Endothelial cell of umbilical vein (primary cell): ENCODE measurements at regions not wholly inside any gene's neighbourhood (a gene's known extent, or its start where the extent isn't known, plus 50 kb on each side); places are given as distances from the start of the nearest gene placed in this dataset.
A peak's percentile ranks its signal among the peaks of the same experiment; 100 is the strongest.

Source experiments
- BruUV-seq: library from RNA; stranded (reverse); fragments of 400-500 nt; replicated peaks from 2 replicates; lab custom pipeline; 2021; lab: Mats Ljungman, UMichigan
- CTCF ChIA-PET: fragments of 300-600, 350-600 bp; sonication (Branson Sonifier 250); formaldehyde crosslinking; loops from one replicate; lab custom pipeline; 2021; ENCODE audit warnings: antibody characterized with exemption, inconsistent platforms; lab: Charles Lee
- POLR2A ChIA-PET: fragments of 300-600, 350-600 bp; sonication (Branson Sonifier 250); formaldehyde crosslinking; loops from one replicate; lab custom pipeline; 2021; ENCODE audit warnings: antibody characterized with exemption, inconsistent platforms; lab: Charles Lee
- DNase-seq: peaks from one replicate; pipeline ENCODE4 v3.0.0-alpha.2; 2011; ENCODE audit warnings: low read depth, low spot score
- FAIRE-seq: peaks from 2 replicates; lab custom pipeline; 2011; peaks lifted over from hg19 to GRCh38; lab: Jason Lieb, UNC
- H2AFZ ChIP-seq: 2 replicates; pipeline ENCODE4 v1.6.0; 2012; ENCODE audit warnings: low read depth, low read length, control low read depth, inconsistent platforms
- H3K27ac ChIP-seq: 2 replicates; pipeline ENCODE4 v1.5.1; 2011; ENCODE audit warnings: low read depth, mild to moderate bottlenecking, control low read depth, low read length, moderate library complexity; ENCODE audit not compliant: insufficient read depth
- H3K27me3 ChIP-seq, 2 experiments: 2 replicates each; pipeline versions ENCODE4 v1.6.0 to v1.6.1; 2011; ENCODE audit warnings: low read length in 2 of 2, mixed read lengths in 1 of 2; ENCODE audit not compliant: control insufficient read depth in 2 of 2, insufficient read depth in 2 of 2
- H3K36me3 ChIP-seq, 2 experiments: 2 replicates in 1 of 2; 3 replicates in 1 of 2; pipeline ENCODE4 v1.5.1; 2011; ENCODE audit warnings: low read length in 2 of 2, mild to moderate bottlenecking in 1 of 2, moderate library complexity in 1 of 2; ENCODE audit not compliant: control insufficient read depth in 2 of 2, insufficient read depth in 2 of 2; ENCODE audit errors: extremely low read depth in 1 of 2
- H3K4me1 ChIP-seq: 3 replicates; pipeline ENCODE4 v1.5.1; 2011; ENCODE audit warnings: mild to moderate bottlenecking, low read length; ENCODE audit not compliant: control insufficient read depth, insufficient read depth; ENCODE audit errors: extremely low read depth
- H3K4me2 ChIP-seq: 2 replicates; pipeline ENCODE4 v1.6.1; 2011; ENCODE audit warnings: low read length, control low read depth, mixed read lengths; ENCODE audit not compliant: insufficient read depth
- H3K4me3 ChIP-seq, 3 experiments: fragments of 200-600 bp in 1 of 3; sonication (generic), shearing (Covaris generic) in 1 of 3; replicated peaks in 1 of 3; 2 replicates each; pipeline ENCODE4 v1.5.1; 2011 to 2016; ENCODE audit warnings: control low read depth in 3 of 3, low read length in 3 of 3, mild to moderate bottlenecking in 2 of 3, inconsistent platforms in 1 of 3, low read depth in 1 of 3, moderate library complexity in 1 of 3; ENCODE audit not compliant: insufficient read depth in 1 of 3
- H3K79me2 ChIP-seq: 2 replicates; pipeline ENCODE4 v1.6.0; 2012; ENCODE audit warnings: low read length, inconsistent platforms; ENCODE audit not compliant: control insufficient read depth, insufficient read depth
- H3K9ac ChIP-seq: replicated peaks from 2 replicates; pipeline ENCODE3; 2011; ENCODE audit warnings: low read length, control low read depth; ENCODE audit not compliant: insufficient read depth; ENCODE audit errors: extremely low read depth
- H3K9me1 ChIP-seq: replicated peaks from 3 replicates; pipeline ENCODE4 v1.6.0; 2011; ENCODE audit warnings: mild to moderate bottlenecking, low read length; ENCODE audit not compliant: control insufficient read depth, insufficient read depth; ENCODE audit errors: extremely low read depth
- H3K9me3 ChIP-seq: replicated peaks from 2 replicates; pipeline ENCODE4 v1.5.1; 2012; ENCODE audit warnings: low read length, inconsistent platforms; ENCODE audit not compliant: control insufficient read depth, insufficient read depth
- H4K20me1 ChIP-seq: replicated peaks from 2 replicates; pipeline ENCODE3; 2011; ENCODE audit warnings: mild to moderate bottlenecking, low read length; ENCODE audit not compliant: control insufficient read depth, insufficient read depth; ENCODE audit errors: extremely low read depth
- EZH2 ChIP-seq: IDR thresholded peaks from 2 replicates; pipeline ENCODE4 v1.6.1; 2012; ENCODE audit warnings: borderline replicate concordance, low read depth, mild to moderate bottlenecking, moderate library complexity, low read length, inconsistent platforms; ENCODE audit not compliant: severe bottlenecking
- FOS ChIP-seq: IDR thresholded peaks from 2 replicates; pipeline ENCODE4 v1.6.1; 2011; ENCODE audit warnings: mild to moderate bottlenecking, low read length, moderate library complexity, borderline replicate concordance; ENCODE audit not compliant: insufficient read depth
- GATA2 ChIP-seq: IDR thresholded peaks from 2 replicates; pipeline ENCODE4 v1.7.0; 2011; ENCODE audit warnings: low read depth, mild to moderate bottlenecking, moderate library complexity, mixed read lengths, low read length; ENCODE audit not compliant: insufficient read length, insufficient read depth
- JUN ChIP-seq: IDR thresholded peaks from 2 replicates; pipeline ENCODE4 v1.6.1; 2011; ENCODE audit warnings: borderline replicate concordance, low read depth; ENCODE audit not compliant: insufficient read length, insufficient read depth
- MAX ChIP-seq: IDR thresholded peaks from 2 replicates; pipeline ENCODE4 v1.6.1; 2011; ENCODE audit not compliant: insufficient read depth, insufficient read length
- MYC ChIP-seq: IDR thresholded peaks from one replicate; pipeline ENCODE4 v1.6.1; 2011; ENCODE audit warnings: mild to moderate bottlenecking, low read depth, low read length
- POLR2A ChIP-seq: IDR thresholded peaks from 2 replicates; pipeline ENCODE4 v1.6.1; 2012; ENCODE audit warnings: low read depth, mild to moderate bottlenecking, control low read depth, low read length
- POLR2AphosphoS5 ChIP-seq: IDR thresholded peaks from 2 replicates; pipeline ENCODE4 v1.6.1; 2012; ENCODE audit warnings: low read depth, mild to moderate bottlenecking, control low read depth, low read length, moderate library complexity; ENCODE audit not compliant: insufficient read depth
- dilution Hi-C: fragments of 300-500 bp; cut with MboI; formaldehyde crosslinking; loops from one replicate; pipeline ENCODE4 v1.15.0; 2019; ENCODE audit warnings: low sequenced_read_pairs; ENCODE audit not compliant: extremely low pct_ligation_motif_present
- intact Hi-C: fragments of 100-400 bp; cut with micrococcal nuclease; formaldehyde crosslinking; loops from one replicate; pipeline ENCODE4 v1.10.0; 2022
- TF ChIP-seq, protein P1 (sequence below), 2 donors: IDR thresholded peaks; 1 replicate in 1 of 2; 2 replicates in 1 of 2; pipeline ENCODE4 v1.5.1; 2011; ENCODE audit warnings: low read length in 2 of 2, mild to moderate bottlenecking in 2 of 2, moderate library complexity in 2 of 2, control low read depth in 1 of 2, inconsistent platforms in 1 of 2, low read depth in 1 of 2; ENCODE audit not compliant: insufficient read depth in 1 of 2; ENCODE audit errors: extremely low read depth in 1 of 2

DNA sequence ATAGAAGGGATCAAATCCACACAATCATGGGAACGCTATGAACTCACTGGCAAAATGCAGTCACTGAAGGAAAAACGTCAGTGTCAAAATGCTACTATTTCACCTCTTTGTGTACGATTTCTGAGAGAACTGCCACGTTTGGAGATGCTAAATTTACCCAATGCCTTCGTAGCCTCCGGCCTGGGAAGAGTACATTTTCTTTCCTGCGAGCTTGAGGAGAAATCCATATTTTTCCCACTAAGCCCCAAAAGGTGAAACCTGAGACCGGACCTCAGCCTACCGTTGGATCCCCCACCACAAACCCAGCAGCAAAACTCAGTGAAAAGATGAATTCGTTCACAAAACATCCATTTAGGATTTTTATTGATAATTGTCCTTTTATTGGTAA, 131.7 kb downstream of the GPX5 start:
- ChIA-PET CTCF (interaction anchor here (1.4 kb wide), 1 partner anchor 11 kb away, joined by 3 read pairs; no protein-coding TSS in a partner anchor), POLR2A (no interaction called here)
- no peaks in the 10 kb centered on the region for H4K20me1 ChIP-seq
- no TSS peak for BruUV-seq
- no peaks in the 10 kb centered on the region for H3K79me2 ChIP-seq
- H3K4me3 ChIP-seq, result no peak overlapping the region
- peaks cover 8% of the 10 kb centered on the region for H3K4me1 ChIP-seq
- peaks cover 20 to 34% of the 10 kb centered on the region in 2 experiments for H3K27me3 ChIP-seq
- no peak for FAIRE-seq
- no peaks in the 10 kb centered on the region for H3K9me1 ChIP-seq
- peak overlapping the region; percentile 43 for H3K4me2 ChIP-seq
- no peak for TF ChIP-seq POLR2A
- no peak for TF ChIP-seq GATA2
- TF ChIP-seq MYC, result no peak
- TF ChIP-seq FOS, result no peak
- no peak for TF ChIP-seq MAX
- TF ChIP-seq POLR2AphosphoS5, result no peak
- TF ChIP-seq EZH2, result no peak
- TF ChIP-seq, protein P1, sequence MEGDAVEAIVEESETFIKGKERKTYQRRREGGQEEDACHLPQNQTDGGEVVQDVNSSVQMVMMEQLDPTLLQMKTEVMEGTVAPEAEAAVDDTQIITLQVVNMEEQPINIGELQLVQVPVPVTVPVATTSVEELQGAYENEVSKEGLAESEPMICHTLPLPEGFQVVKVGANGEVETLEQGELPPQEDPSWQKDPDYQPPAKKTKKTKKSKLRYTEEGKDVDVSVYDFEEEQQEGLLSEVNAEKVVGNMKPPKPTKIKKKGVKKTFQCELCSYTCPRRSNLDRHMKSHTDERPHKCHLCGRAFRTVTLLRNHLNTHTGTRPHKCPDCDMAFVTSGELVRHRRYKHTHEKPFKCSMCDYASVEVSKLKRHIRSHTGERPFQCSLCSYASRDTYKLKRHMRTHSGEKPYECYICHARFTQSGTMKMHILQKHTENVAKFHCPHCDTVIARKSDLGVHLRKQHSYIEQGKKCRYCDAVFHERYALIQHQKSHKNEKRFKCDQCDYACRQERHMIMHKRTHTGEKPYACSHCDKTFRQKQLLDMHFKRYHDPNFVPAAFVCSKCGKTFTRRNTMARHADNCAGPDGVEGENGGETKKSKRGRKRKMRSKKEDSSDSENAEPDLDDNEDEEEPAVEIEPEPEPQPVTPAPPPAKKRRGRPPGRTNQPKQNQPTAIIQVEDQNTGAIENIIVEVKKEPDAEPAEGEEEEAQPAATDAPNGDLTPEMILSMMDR (IDR thresholded peaks at IDR 0.05; ENCODE audit: extremely low read depth in 1 of 2, insufficient read depth in 1 of 2, low read depth in 1 of 2, low read length in 2 of 2), result no peak
- no peak for TF ChIP-seq JUN
- H2AFZ ChIP-seq, result no peak overlapping the region
- H3K36me3 ChIP-seq, result no peaks in the 10 kb centered on the region
- no peaks in the 10 kb centered on the region for H3K9me3 ChIP-seq
- no peak overlapping the region for H3K9ac ChIP-seq
- no peak for DNase-seq
- no peak overlapping the region for H3K27ac ChIP-seq
- dilution Hi-C loops, result no loop called here
- intact Hi-C loops, result loop anchor here (5.0 to 10.0 kb wide), 2 partner anchors 70 to 443 kb away; no protein-coding TSS in a partner anchor
